Activated T-helper 1 cell treated with anti-CD3 and anti-CD28 coated beads, Interleukin-12 subunit alpha, Interleukin-12 subunit beta, Interleukin-2, Interleukin-4 antibody, amounts not matched to agents 30 ng/mL and 10 ng/mL and 1 ng/mL, durations not matched to agents 14 hours and 24 hours and 36 hours (primary cell): ENCODE measurements at regions not wholly inside any gene's neighbourhood (a gene's known extent, or its start where the extent isn't known, plus 50 kb on each side); places are given as distances from the start of the nearest gene placed in this dataset.
A peak's percentile ranks its signal among the peaks of the same experiment; 100 is the strongest.

ENCODE experiments used
- DNase-seq: peaks from one replicate; pipeline ENCODE4 v3.0.0; 2021; ENCODE audit warnings: low spot score
- H3K27ac Mint-ChIP-seq: one replicate; pipeline ENCODE4 v1.8.0; 2021; ENCODE audit warnings: mild to moderate bottlenecking, mixed read lengths
- H3K27me3 Mint-ChIP-seq: one replicate; pipeline ENCODE4 v1.8.0; 2022; ENCODE audit warnings: mild to moderate bottlenecking, moderate library complexity, mixed read lengths; ENCODE audit not compliant: insufficient read depth
- H3K36me3 Mint-ChIP-seq: one replicate; pipeline ENCODE4 v1.8.0; 2021; ENCODE audit warnings: low read depth, mixed read lengths
- H3K4me1 Mint-ChIP-seq: one replicate; pipeline ENCODE4 v1.8.0; 2021; ENCODE audit warnings: low read depth, mixed read lengths
- H3K4me3 Mint-ChIP-seq: one replicate; pipeline ENCODE4 v1.8.0; 2021; ENCODE audit warnings: mild to moderate bottlenecking, moderate library complexity, mixed read lengths
- H3K9me3 Mint-ChIP-seq: one replicate; pipeline ENCODE4 v1.8.0; 2021; ENCODE audit warnings: mixed read lengths
- intact Hi-C: fragments of 100-400 bp; cut with micrococcal nuclease; formaldehyde crosslinking; loops from one replicate; pipeline ENCODE4 v1.15.1; 2024

DNA sequence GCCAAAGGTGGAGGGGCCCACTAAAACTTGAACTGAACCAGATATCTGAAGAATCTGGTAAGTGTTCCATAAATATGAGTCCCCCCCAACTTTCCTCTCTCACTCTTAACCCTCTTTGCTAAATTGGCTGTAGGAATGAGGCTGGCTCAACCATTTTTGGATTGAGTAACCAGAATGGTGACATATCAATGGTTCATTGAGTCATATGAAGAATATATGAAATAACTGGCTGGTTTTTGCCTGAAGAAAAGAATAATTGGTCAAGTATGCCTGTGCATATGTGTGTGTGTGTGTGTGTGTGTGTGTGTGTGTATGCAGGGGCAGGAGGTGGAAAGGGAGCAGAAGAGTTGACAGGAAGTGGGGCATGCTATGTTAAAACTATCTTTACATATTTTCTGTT, 472.9 kb upstream of the THBS1 start:
- H3K36me3 Mint-ChIP-seq = no peaks in the 10 kb centered on the region
- no peak for DNase-seq
- H3K4me1 Mint-ChIP-seq = no peaks in the 10 kb centered on the region
- H3K4me3 Mint-ChIP-seq = no peak overlapping the region
- H3K27me3 Mint-ChIP-seq = peaks cover 2% of the 10 kb centered on the region
- H3K9me3 Mint-ChIP-seq = no peaks in the 10 kb centered on the region
- intact Hi-C loops = no loop called here
- H3K27ac Mint-ChIP-seq = no peak overlapping the region

GRCh38 chr15:39110336-39110735, 470.5 kb upstream of the THBS1 start:
- H3K4me1 Mint-ChIP-seq = no peaks in the 10 kb centered on the region
- intact Hi-C loops = no loop called here

DNA sequence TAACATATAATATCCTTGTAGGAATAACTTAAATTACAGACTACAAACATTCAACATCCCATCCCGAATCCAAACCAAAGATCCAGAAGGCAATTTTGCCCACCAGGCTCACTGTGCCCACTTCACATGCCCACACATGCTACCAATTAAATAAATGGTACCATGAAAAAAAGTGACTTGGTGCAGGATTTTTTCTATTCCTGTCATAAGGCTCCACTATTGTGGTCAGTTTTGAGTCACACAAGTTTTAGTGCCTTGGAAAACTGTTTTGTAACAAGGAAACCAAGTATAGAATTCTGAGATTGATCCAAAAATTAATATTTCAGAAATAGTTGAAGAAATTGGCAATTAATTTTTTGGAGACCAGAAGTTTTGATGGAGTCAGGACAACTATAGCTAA, 470.1 kb upstream of the THBS1 start:
- intact Hi-C loops = no loop called here
- DNase-seq = no peak
- peaks cover under 1% of the 10 kb centered on the region for H3K9me3 Mint-ChIP-seq
- no peaks in the 10 kb centered on the region for H3K36me3 Mint-ChIP-seq
- peaks cover 4% of the 10 kb centered on the region for H3K27me3 Mint-ChIP-seq
- H3K4me3 Mint-ChIP-seq = no peak overlapping the region
- H3K4me1 Mint-ChIP-seq = no peaks in the 10 kb centered on the region
- H3K27ac Mint-ChIP-seq = no peak overlapping the region

More at GRCh38 chr15:39110336-39110735, 470.5 kb upstream of the THBS1 start:
- H3K4me3 Mint-ChIP-seq = no peak overlapping the region
- H3K9me3 Mint-ChIP-seq = no peaks in the 10 kb centered on the region
- H3K27me3 Mint-ChIP-seq = peaks cover 4% of the 10 kb centered on the region
- no peak for DNase-seq
- no peaks in the 10 kb centered on the region for H3K36me3 Mint-ChIP-seq
- H3K27ac Mint-ChIP-seq = no peak overlapping the region

- DNase-seq = no peak
- H3K36me3 Mint-ChIP-seq = peaks cover 1% of the 10 kb centered on the region
- H3K9me3 Mint-ChIP-seq = peaks cover 16% of the 10 kb centered on the region
- H3K27ac Mint-ChIP-seq = no peak overlapping the region
- intact Hi-C loops = no loop called here
- peaks cover 21% of the 10 kb centered on the region for H3K27me3 Mint-ChIP-seq
- no peaks in the 10 kb centered on the region for H3K4me1 Mint-ChIP-seq
- H3K4me3 Mint-ChIP-seq = no peak overlapping the region
Observed at GRCh38 chr15:39113741-39114140, 467.1 kb upstream of the THBS1 start.

DNA sequence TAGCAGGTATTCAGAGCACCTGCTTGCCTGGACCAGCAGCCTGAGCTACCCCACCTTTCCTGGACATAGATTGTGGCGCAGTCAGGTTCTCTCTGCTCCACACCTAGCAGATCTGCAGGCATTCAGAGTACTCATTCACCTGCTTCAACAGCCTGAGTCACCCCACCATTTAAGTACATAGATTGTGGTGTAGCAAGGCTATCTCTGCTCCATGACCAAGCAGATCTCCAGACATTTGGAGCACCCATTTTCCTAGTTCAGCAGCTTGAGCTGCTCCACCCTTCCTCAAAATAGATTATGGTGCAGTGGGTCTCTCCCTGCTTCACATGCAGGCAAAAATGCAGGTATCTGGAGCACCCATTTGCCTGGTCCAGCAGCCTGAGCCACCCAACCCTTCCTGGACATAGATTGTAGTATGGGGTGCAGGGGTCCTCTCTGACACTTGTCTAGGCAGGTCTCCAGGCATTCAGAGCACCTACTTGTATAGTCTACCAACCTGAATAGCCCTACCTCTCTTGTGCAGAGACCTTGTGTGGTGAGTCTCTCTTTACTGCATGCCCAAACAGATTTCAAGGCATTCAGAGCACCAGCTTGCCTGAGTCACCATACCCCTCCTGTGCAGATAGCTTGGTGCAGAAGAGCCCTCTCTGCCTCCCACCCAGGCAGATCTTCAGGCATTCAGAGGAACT, 466.0 kb upstream of the THBS1 start:
- DNase-seq = no peak
- intact Hi-C loops = no loop called here

DNA sequence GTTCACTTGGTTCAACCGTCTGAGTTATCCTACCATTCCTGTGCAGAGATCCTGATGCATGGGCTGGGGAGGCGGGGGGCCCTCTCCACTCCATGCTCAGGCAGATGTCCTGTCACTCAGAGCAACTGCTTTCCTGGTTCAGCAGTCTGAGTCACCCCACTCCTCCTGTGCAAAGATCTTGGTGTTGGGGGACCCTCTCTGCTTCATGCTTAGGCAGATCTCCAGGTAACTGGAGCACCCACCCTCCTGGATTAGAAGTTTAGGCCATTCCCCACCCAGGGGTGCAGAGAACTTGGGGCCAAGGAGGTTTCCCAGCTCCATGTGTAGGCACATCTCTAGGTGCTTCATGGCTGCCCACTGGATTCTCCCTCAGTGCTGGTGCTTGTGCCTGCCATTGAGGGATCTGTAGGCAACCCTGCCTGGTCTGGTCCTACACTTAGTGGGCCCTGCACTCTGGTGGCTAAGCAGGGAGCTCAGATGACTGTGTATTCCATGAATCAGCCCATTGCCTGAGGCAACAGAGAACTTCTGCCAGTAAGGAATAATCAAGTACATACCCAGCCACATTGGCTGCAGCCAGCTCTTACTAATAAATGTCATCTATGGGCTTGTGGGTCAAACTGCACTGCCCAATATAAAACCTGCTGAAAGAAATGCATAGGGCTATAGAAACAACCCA, 465.4 kb upstream of the THBS1 start:
- H3K27me3 Mint-ChIP-seq = peaks cover 24% of the 10 kb centered on the region

More for the DNA sequence above, 466.0 kb upstream of the THBS1 start:
- Mint-ChIP-seq H3K9me3 (peaks cover 16% of the 10 kb centered on the region), H3K4me1 (no peaks in the 10 kb centered on the region), H3K27me3 (peaks cover 24% of the 10 kb centered on the region), H3K36me3 (peaks cover 1% of the 10 kb centered on the region), H3K4me3 (no peak overlapping the region), H3K27ac (no peak overlapping the region)

DNA sequence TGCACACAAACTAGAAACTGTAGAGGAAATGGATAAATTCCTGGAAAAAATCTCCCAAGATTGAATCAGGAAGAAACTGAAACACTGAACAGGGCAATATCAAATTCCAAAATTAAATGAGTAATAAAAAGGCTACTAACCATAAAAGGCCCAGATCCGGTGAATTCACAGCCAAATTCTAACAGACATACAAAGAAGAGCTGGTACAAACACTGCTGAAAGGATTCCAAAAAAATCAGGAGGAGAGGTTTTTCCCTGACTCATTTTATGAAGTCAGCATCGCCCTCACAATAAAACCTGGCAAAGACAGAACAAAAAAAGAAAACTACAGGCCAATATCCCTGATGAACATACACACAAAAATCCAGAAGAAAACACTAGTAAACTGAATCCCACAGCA, 462.4 kb upstream of the THBS1 start:
- Mint-ChIP-seq H3K27me3 (peaks cover 24% of the 10 kb centered on the region), H3K4me3 (no peak overlapping the region), H3K4me1 (no peaks in the 10 kb centered on the region), H3K27ac (no peak overlapping the region), H3K36me3 (peaks cover 1% of the 10 kb centered on the region), H3K9me3 (peaks cover 16% of the 10 kb centered on the region)
- DNase-seq = no peak
- intact Hi-C loops = no loop called here

More for the DNA sequence above, 465.4 kb upstream of the THBS1 start:
- Mint-ChIP-seq H3K36me3 (peaks cover 1% of the 10 kb centered on the region), H3K4me1 (no peaks in the 10 kb centered on the region), H3K4me3 (no peak overlapping the region), H3K27ac (no peak overlapping the region), H3K9me3 (peaks cover 16% of the 10 kb centered on the region)
- intact Hi-C loops = no loop called here
- no peak for DNase-seq

DNA sequence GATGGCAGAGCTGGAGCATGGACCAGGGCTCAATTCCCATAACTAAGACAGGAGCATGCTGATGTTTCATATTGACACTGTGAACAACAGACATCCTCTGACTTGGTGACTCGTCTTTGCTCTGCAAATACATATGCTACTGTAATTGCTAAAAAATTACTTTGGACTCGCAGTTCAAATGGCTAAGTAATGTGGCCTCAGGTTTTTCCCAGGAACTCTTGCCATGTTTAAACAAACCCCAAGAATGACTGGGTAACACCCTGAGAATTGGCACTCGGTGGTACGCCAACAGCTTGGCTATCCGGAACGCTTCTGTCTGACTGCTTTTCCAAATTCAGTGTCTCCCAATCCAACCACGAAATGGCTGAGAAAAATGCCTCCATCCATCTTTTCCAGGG, 456.7 kb upstream of the THBS1 start:
- Mint-ChIP-seq H3K36me3 (no peaks in the 10 kb centered on the region), H3K4me3 (no peak overlapping the region), H3K9me3 (no peaks in the 10 kb centered on the region), H3K27me3 (peaks cover 9% of the 10 kb centered on the region), H3K4me1 (peaks cover 19% of the 10 kb centered on the region), H3K27ac (no peak overlapping the region)
- intact Hi-C loops = no loop called here
- no peak for DNase-seq

GRCh38 chr15:39124553-39125171, 456.2 kb upstream of the THBS1 start:
- Mint-ChIP-seq H3K27me3 (peaks cover 9% of the 10 kb centered on the region), H3K27ac (no peak overlapping the region), H3K4me1 (peaks cover 19% of the 10 kb centered on the region), H3K9me3 (no peaks in the 10 kb centered on the region), H3K36me3 (no peaks in the 10 kb centered on the region), H3K4me3 (no peak overlapping the region)
- intact Hi-C loops = loop anchor here (5.0 kb wide), 3 partner anchors 48 to 427 kb away; no protein-coding TSS in a partner anchor
- DNase-seq = no peak

GRCh38 chr15:39125226-39125625, 455.7 kb upstream of the THBS1 start:
- no peaks in the 10 kb centered on the region for H3K36me3 Mint-ChIP-seq
- H3K27ac Mint-ChIP-seq = no peak overlapping the region
- intact Hi-C loops = loop anchor here (5.0 kb wide), 3 partner anchors 47 to 428 kb away; no protein-coding TSS in a partner anchor
- H3K27me3 Mint-ChIP-seq = peaks cover 8% of the 10 kb centered on the region
- H3K4me1 Mint-ChIP-seq = peaks cover 19% of the 10 kb centered on the region
- no peak overlapping the region for H3K4me3 Mint-ChIP-seq
- H3K9me3 Mint-ChIP-seq = no peaks in the 10 kb centered on the region
- no peak for DNase-seq

DNA sequence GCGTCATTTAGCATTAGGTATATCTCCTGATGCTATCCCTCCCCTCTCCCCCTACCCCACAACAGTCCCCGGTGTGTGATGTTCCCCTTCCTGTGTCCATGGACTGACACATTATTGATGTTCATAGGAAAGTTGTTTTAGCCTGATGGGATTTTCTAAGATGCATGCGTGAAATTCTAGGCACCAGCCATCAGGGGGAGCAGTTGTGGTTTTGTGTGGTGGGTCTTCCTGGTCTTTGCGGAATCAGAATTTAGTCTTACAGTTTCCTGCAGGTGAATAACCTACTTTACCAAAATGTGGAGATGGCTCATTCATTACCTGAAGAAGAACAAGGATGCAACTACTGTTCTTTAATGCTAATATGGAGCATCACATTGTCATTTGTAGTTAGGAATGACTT, 455.0 kb upstream of the THBS1 start:
- H3K27ac Mint-ChIP-seq = no peak overlapping the region
- H3K4me3 Mint-ChIP-seq = no peak overlapping the region
- H3K27me3 Mint-ChIP-seq = peaks cover 7% of the 10 kb centered on the region
- H3K36me3 Mint-ChIP-seq = no peaks in the 10 kb centered on the region
- DNase-seq = peak; percentile 15
- intact Hi-C loops = loop anchor here (1.0 to 5.0 kb wide), 4 partner anchors 46 to 454 kb away; no protein-coding TSS in a partner anchor
- no peaks in the 10 kb centered on the region for H3K9me3 Mint-ChIP-seq
- peaks cover 19% of the 10 kb centered on the region for H3K4me1 Mint-ChIP-seq

GRCh38 chr15:39127151-39127790, 453.6 kb upstream of the THBS1 start:
- no peak for DNase-seq
- Mint-ChIP-seq H3K27me3 (peaks cover 7% of the 10 kb centered on the region), H3K4me1 (peaks cover 19% of the 10 kb centered on the region), H3K36me3 (no peaks in the 10 kb centered on the region), H3K4me3 (no peak overlapping the region), H3K27ac (no peak overlapping the region), H3K9me3 (no peaks in the 10 kb centered on the region)
- intact Hi-C loops = loop anchor here (5.0 kb wide), 3 partner anchors 45 to 430 kb away; no protein-coding TSS in a partner anchor
